ENCODE measurements at regions not wholly inside any gene's neighbourhood (a gene's known extent, or its start where the extent isn't known, plus 50 kb on each side); places are given as distances from the start of the nearest gene placed in this dataset.

DNA sequence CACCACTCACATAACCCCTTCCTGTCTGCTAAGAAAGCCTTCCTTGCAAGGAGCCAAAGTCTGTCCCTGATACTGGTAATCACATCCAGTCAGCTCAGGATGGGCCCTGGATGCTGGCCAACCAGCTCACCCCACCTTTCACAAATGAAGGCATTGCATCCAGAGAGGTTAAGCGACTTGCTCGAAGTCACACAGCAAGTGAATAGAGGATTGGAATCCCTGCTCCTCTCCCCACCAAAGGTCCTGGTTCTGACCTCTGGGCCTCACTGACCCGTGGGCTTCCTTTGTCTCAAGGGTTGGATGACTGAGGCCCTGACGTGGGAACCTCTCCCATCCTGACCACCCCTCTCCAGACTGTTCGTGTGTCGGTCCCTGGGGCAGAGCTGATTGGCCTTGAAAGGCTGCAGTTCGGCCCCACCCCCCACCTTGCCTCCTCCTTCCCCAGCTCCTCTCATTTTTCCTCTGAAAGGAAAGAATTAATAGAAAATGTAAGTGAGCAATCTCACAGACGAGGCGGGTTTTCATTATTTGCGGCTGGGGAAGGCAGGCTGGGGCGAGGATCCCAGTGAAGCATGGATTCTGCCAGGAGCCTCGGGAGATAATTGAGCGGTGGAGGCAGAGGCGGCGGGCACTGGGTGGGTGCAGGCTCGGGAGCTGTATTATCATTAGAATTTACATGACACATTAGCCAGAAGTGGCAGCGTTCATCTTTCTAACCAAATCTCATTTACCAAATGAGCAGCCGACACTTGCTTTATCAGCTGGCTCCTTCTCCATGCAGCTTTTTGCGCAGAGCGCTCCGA is 101.5 kb upstream of the CSF3R start:
- TF ChIP-seq, protein P1, sequence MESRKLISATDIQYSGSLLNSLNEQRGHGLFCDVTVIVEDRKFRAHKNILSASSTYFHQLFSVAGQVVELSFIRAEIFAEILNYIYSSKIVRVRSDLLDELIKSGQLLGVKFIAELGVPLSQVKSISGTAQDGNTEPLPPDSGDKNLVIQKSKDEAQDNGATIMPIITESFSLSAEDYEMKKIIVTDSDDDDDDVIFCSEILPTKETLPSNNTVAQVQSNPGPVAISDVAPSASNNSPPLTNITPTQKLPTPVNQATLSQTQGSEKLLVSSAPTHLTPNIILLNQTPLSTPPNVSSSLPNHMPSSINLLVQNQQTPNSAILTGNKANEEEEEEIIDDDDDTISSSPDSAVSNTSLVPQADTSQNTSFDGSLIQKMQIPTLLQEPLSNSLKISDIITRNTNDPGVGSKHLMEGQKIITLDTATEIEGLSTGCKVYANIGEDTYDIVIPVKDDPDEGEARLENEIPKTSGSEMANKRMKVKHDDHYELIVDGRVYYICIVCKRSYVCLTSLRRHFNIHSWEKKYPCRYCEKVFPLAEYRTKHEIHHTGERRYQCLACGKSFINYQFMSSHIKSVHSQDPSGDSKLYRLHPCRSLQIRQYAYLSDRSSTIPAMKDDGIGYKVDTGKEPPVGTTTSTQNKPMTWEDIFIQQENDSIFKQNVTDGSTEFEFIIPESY (IDR thresholded peaks at IDR 0.05) = no peak
- TF ChIP-seq FOXA1 (IDR thresholded peaks at IDR 0.05) = no peak
- no peak for TF ChIP-seq FOXA2 (IDR thresholded peaks at IDR 0.05)
- TF ChIP-seq JUND (IDR thresholded peaks at IDR 0.05) = no peak
- no peak for TF ChIP-seq NR2F2 (IDR thresholded peaks at IDR 0.05)
- TF ChIP-seq GABPA (IDR thresholded peaks at IDR 0.05 in 1 of 2, conservative IDR thresholded peaks at IDR 0.05 in 1 of 2) = no peak
- TF ChIP-seq, protein P2, sequence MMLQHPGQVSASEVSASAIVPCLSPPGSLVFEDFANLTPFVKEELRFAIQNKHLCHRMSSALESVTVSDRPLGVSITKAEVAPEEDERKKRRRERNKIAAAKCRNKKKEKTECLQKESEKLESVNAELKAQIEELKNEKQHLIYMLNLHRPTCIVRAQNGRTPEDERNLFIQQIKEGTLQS (IDR thresholded peaks at IDR 0.05) = no peak
- TF ChIP-seq TAF1 (conservative IDR thresholded peaks at IDR 0.05) = no peak
- TF ChIP-seq, protein P3, sequence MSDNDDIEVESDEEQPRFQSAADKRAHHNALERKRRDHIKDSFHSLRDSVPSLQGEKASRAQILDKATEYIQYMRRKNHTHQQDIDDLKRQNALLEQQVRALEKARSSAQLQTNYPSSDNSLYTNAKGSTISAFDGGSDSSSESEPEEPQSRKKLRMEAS (IDR thresholded peaks at IDR 0.05) = no peak
- no peak for TF ChIP-seq EGR1 (IDR thresholded peaks at IDR 0.05; ENCODE audit: low read depth in 2 of 2)
- TF ChIP-seq, protein P4, sequence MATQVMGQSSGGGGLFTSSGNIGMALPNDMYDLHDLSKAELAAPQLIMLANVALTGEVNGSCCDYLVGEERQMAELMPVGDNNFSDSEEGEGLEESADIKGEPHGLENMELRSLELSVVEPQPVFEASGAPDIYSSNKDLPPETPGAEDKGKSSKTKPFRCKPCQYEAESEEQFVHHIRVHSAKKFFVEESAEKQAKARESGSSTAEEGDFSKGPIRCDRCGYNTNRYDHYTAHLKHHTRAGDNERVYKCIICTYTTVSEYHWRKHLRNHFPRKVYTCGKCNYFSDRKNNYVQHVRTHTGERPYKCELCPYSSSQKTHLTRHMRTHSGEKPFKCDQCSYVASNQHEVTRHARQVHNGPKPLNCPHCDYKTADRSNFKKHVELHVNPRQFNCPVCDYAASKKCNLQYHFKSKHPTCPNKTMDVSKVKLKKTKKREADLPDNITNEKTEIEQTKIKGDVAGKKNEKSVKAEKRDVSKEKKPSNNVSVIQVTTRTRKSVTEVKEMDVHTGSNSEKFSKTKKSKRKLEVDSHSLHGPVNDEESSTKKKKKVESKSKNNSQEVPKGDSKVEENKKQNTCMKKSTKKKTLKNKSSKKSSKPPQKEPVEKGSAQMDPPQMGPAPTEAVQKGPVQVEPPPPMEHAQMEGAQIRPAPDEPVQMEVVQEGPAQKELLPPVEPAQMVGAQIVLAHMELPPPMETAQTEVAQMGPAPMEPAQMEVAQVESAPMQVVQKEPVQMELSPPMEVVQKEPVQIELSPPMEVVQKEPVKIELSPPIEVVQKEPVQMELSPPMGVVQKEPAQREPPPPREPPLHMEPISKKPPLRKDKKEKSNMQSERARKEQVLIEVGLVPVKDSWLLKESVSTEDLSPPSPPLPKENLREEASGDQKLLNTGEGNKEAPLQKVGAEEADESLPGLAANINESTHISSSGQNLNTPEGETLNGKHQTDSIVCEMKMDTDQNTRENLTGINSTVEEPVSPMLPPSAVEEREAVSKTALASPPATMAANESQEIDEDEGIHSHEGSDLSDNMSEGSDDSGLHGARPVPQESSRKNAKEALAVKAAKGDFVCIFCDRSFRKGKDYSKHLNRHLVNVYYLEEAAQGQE (IDR thresholded peaks at IDR 0.05) = no peak
- no peak for TF ChIP-seq RXRA (IDR thresholded peaks at IDR 0.05)
- TF ChIP-seq RAD21 (IDR thresholded peaks at IDR 0.05) = no peak
- TF ChIP-seq HNF4A (conservative IDR thresholded peaks at IDR 0.05) = no peak
- H3K36me3 ChIP-seq (ENCODE audit: control insufficient read depth in 4 of 4, insufficient read depth in 3 of 4, low read depth in 1 of 4, low read length in 3 of 4) = no peaks in the 10 kb centered on the region
- DNase-seq (ENCODE audit: low spot score) = no peak
- H3K4me3 ChIP-seq (ENCODE audit: low read depth in 1 of 3, low read length in 3 of 3) = no peak overlapping the region
- no peaks in the 10 kb centered on the region for H3K4me1 ChIP-seq (ENCODE audit: control insufficient read depth in 4 of 4, insufficient read depth in 4 of 4, low read length in 3 of 4)
- no peak overlapping the region for H3K9ac ChIP-seq (ENCODE audit: low read depth in 1 of 2, low read length in 2 of 2)
- H3K9me3 ChIP-seq (ENCODE audit: control insufficient read depth in 4 of 4, low read length in 3 of 4) = no peaks in the 10 kb centered on the region
- WGBS = 70% methylated on average over 21 of the region's 21 CpGs
- H3K27me3 ChIP-seq (ENCODE audit: control insufficient read depth in 4 of 4, insufficient read depth in 4 of 4, low read length in 3 of 4) = peaks cover 0 to 7% (median under 1%) of the 10 kb centered on the region in 4 donors
- no peak overlapping the region for H3K27ac ChIP-seq (ENCODE audit: low read depth in 1 of 2, low read length in 2 of 2)

DNA sequence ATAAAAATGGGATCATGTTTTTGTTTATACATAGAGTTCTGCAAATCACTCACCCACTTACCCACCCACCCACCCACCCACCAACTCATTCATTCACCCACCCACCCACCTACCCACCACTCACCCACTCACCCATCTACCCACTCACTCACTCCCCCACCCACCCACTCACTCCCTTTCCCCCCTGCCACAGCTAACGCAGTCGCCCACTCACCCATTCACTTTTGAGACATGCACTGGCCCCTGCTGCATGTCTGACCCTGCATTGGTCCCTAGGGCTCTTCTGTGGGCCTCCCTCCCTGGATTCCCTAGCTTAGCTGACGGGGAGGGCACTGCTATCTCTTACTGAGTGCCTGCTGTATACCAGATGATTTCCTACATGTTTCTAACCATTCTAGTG is 100.4 kb upstream of the CSF3R start:
- WGBS = 83% methylated on average over 3 of the region's 3 CpGs
- TF ChIP-seq YY1 (IDR thresholded peaks at IDR 0.05) (no peak), JUND (IDR thresholded peaks at IDR 0.05) (no peak), RAD21 (IDR thresholded peaks at IDR 0.05) (no peak), HNF4A (conservative IDR thresholded peaks at IDR 0.05) (no peak), HNF4G (IDR thresholded peaks at IDR 0.05) (no peak), TAF1 (conservative IDR thresholded peaks at IDR 0.05) (no peak), EGR1 (IDR thresholded peaks at IDR 0.05; ENCODE audit: low read depth in 2 of 2) (no peak), SP1 (IDR thresholded peaks at IDR 0.05) (no peak), FOXA1 (IDR thresholded peaks at IDR 0.05) (no peak)
- TF ChIP-seq, protein P1 (IDR thresholded peaks at IDR 0.05) = no peak
- TF ChIP-seq, protein P4 (IDR thresholded peaks at IDR 0.05) = no peak
- TF ChIP-seq, protein P2 (IDR thresholded peaks at IDR 0.05) = no peak
- no peak overlapping the region for H3K9ac ChIP-seq (ENCODE audit: low read depth in 1 of 2, low read length in 2 of 2)
- H3K27ac ChIP-seq (ENCODE audit: low read depth in 1 of 2, low read length in 2 of 2) = no peak overlapping the region
- no peak for DNase-seq (ENCODE audit: low spot score)
- H3K36me3 ChIP-seq (ENCODE audit: control insufficient read depth in 4 of 4, insufficient read depth in 3 of 4, low read depth in 1 of 4, low read length in 3 of 4) = no peaks in the 10 kb centered on the region
- H3K4me3 ChIP-seq (ENCODE audit: low read depth in 1 of 3, low read length in 3 of 3) = no peak overlapping the region
- peaks cover 0 to 7% (median under 1%) of the 10 kb centered on the region in 4 donors for H3K27me3 ChIP-seq (ENCODE audit: control insufficient read depth in 4 of 4, insufficient read depth in 4 of 4, low read length in 3 of 4)
- no peaks in the 10 kb centered on the region for H3K9me3 ChIP-seq (ENCODE audit: control insufficient read depth in 4 of 4, low read length in 3 of 4)
- H3K4me1 ChIP-seq (ENCODE audit: control insufficient read depth in 4 of 4, insufficient read depth in 4 of 4, low read length in 3 of 4) = no peaks in the 10 kb centered on the region

Data from liver (tissue), 7 donors.